BJ (cell line): ENCODE measurements at regions not wholly inside any gene's neighbourhood (a gene's known extent, or its start where the extent isn't known, plus 50 kb on each side); places are given as distances from the start of the nearest gene placed in this dataset.

Experiments used
- CTCF ChIA-PET: fragments of 350-600 bp; formaldehyde crosslinking; extraction: SDS; loops from one replicate; lab custom pipeline; 2021; ENCODE audit warnings: antibody characterized with exemption, inconsistent platforms; lab: Yijun Ruan, JAX
- POLR2A ChIA-PET: fragments of 300-600 bp; sonication (Branson Sonifier 250); formaldehyde crosslinking; extraction: SDS; loops from one replicate; lab custom pipeline; 2021; ENCODE audit warnings: antibody characterized with exemption; lab: Charles Lee
- DNase-seq: peaks from one replicate; pipeline ENCODE4 v3.0.0-alpha.2; 2011; ENCODE audit warnings: low read depth
- H3K27me3 ChIP-seq: 2 replicates; pipeline ENCODE4 v1.6.0; 2011; ENCODE audit warnings: low read length; ENCODE audit not compliant: control insufficient read depth, insufficient read depth
- H3K36me3 ChIP-seq: 2 replicates; pipeline ENCODE4 v1.5.1; 2011; ENCODE audit warnings: low read length; ENCODE audit not compliant: control insufficient read depth, insufficient read depth
- H3K4me3 ChIP-seq: 2 replicates; pipeline ENCODE4 v1.5.1; 2011; ENCODE audit warnings: low read depth, mild to moderate bottlenecking, control low read depth, low read length
- CTCF ChIP-seq: IDR thresholded peaks from 2 replicates; pipeline ENCODE4 v1.5.1; 2011; ENCODE audit warnings: low read depth, mild to moderate bottlenecking, control low read depth, inconsistent platforms, low read length, moderate library complexity; ENCODE audit not compliant: insufficient read depth

- H3K4me3 ChIP-seq: no peak overlapping the region
- H3K36me3 ChIP-seq: no peaks in the 10 kb centered on the region
- H3K27me3 ChIP-seq: no peaks in the 10 kb centered on the region
- ChIA-PET CTCF (interaction anchor here (1.0 kb wide), 1 partner anchor 20 kb away, joined by 3 read pairs; no protein-coding TSS in a partner anchor), POLR2A (no interaction called here)
- no peak for TF ChIP-seq CTCF
- no peak for DNase-seq
These were observed 436.7 kb upstream of the SEL1L start for GRCh38 chr14:81970307-81970706.

- no peak overlapping the region for H3K4me3 ChIP-seq
- no peaks in the 10 kb centered on the region for H3K27me3 ChIP-seq
- POLR2A ChIA-PET: no interaction called here
- no peak for DNase-seq
- TF ChIP-seq CTCF: no peak
- CTCF ChIA-PET: no interaction called here
- H3K36me3 ChIP-seq: no peaks in the 10 kb centered on the region
These were observed 438.3 kb upstream of the SEL1L start for GRCh38 chr14:81971911-81972310.

- ChIA-PET POLR2A (no interaction called here), CTCF (no interaction called here)
- H3K27me3 ChIP-seq: no peaks in the 10 kb centered on the region
- TF ChIP-seq CTCF: no peak
- no peak for DNase-seq
- H3K4me3 ChIP-seq: no peak overlapping the region
- no peaks in the 10 kb centered on the region for H3K36me3 ChIP-seq
These were observed 438.9 kb upstream of the SEL1L start for GRCh38 chr14:81972601-81973000.

- ChIA-PET CTCF (no interaction called here), POLR2A (no interaction called here)
- no peak for DNase-seq
- TF ChIP-seq CTCF: no peak
- Histone ChIP-seq H3K4me3 (no peak overlapping the region), H3K27me3 (no peaks in the 10 kb centered on the region), H3K36me3 (no peaks in the 10 kb centered on the region)
These were observed 440.9 kb upstream of the SEL1L start for GRCh38 chr14:81974543-81974942.

GRCh38 chr14:81980601-81981306, 447.1 kb upstream of the SEL1L start:
- CTCF ChIA-PET: interaction anchor here (0.8 to 1.6 kb wide), 2 partner anchors 9 to 49 kb away, joined by 3 to 12 read pairs; no protein-coding TSS in a partner anchor
- POLR2A ChIA-PET: no interaction called here
- no peak for TF ChIP-seq CTCF
- no peaks in the 10 kb centered on the region for H3K36me3 ChIP-seq
- H3K27me3 ChIP-seq: no peaks in the 10 kb centered on the region
- no peak for DNase-seq
- no peak overlapping the region for H3K4me3 ChIP-seq
